ENCODE measurements at regions not wholly inside any gene's neighbourhood (a gene's known extent, or its start where the extent isn't known, plus 50 kb on each side); places are given as distances from the start of the nearest gene placed in this dataset.

DNA sequence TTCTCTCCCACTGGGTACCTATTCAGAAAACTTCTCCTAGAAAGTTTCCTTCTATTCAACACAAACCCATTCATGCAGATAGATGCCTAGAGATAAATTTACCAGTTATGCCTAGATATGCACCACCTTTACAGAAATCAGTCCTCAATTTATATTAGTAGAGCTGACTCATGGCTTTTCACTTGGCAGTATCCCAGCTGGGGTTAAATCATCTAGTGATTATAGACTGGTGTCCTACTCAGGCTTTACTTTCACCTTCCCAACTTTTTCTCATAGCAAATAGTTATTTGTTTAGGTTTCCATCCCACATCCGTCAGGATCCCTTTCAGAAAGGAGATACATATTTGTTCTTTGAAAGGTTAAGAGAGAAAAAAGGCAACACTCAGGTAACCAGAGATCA, 124.5 kb downstream of the AQP4 start:
- DNase-seq: no peak
- Mint-ChIP-seq H3K27me3 (ENCODE audit: insufficient read depth) (peaks cover 5% of the 10 kb centered on the region), H3K36me3 (ENCODE audit: low read depth) (no peaks in the 10 kb centered on the region), H3K27ac (no peak overlapping the region), H3K9me3 (peaks cover 13% of the 10 kb centered on the region), H3K4me1 (peaks cover 10% of the 10 kb centered on the region), H3K4me3 (no peak overlapping the region)
- Histone ChIP-seq H3K9me3 (ENCODE audit: control insufficient read depth, low read length) (peaks cover 8% of the 10 kb centered on the region), H3K4me1 (ENCODE audit: control insufficient read depth, insufficient read depth, low read length) (peaks cover 3% of the 10 kb centered on the region), H3K4me3 (ENCODE audit: low read length) (no peak overlapping the region), H3K27me3 (ENCODE audit: control insufficient read depth, insufficient read depth, low read length, poor library complexity, severe bottlenecking) (no peaks in the 10 kb centered on the region), H3K36me3 (ENCODE audit: control insufficient read depth, insufficient read depth, low read length) (no peaks in the 10 kb centered on the region), H3K9ac (ENCODE audit: extremely low read depth, low read length, poor library complexity, severe bottlenecking) (no peak overlapping the region), H3K27ac (ENCODE audit: low read depth, low read length) (no peak overlapping the region)
- WGBS, 2 experiments (ENCODE audit: insufficient coverage in 1 of 2, insufficient read length in 1 of 2): 89% methylated on average over 1 of the region's 1 CpG; no CpG with 5 or more reads in 1 of the 2 experiments
- TF ChIP-seq, protein P1, sequence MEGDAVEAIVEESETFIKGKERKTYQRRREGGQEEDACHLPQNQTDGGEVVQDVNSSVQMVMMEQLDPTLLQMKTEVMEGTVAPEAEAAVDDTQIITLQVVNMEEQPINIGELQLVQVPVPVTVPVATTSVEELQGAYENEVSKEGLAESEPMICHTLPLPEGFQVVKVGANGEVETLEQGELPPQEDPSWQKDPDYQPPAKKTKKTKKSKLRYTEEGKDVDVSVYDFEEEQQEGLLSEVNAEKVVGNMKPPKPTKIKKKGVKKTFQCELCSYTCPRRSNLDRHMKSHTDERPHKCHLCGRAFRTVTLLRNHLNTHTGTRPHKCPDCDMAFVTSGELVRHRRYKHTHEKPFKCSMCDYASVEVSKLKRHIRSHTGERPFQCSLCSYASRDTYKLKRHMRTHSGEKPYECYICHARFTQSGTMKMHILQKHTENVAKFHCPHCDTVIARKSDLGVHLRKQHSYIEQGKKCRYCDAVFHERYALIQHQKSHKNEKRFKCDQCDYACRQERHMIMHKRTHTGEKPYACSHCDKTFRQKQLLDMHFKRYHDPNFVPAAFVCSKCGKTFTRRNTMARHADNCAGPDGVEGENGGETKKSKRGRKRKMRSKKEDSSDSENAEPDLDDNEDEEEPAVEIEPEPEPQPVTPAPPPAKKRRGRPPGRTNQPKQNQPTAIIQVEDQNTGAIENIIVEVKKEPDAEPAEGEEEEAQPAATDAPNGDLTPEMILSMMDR (conservative IDR thresholded peaks at IDR 0.05): no peak

DNA sequence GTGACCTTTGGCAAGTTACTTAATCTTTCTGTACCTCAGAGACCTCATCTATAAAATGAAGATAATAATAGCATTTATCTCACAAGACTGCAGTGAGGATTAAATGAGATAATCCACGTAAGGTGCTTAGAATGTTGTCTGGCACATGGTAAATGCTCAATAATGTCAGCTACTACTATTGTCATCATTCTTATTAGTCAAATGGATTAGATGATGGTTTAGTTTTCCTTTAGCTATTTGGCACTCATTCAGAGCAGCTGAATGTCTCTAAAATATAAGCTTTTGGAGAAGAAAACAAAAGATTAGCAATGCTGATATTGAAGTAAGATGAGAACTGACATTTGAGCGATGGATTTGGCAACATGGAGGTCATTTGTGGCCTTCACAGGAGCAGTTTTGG, 125.1 kb downstream of the AQP4 start:
- no peak for DNase-seq
- H3K4me1 Mint-ChIP-seq: peaks cover 4% of the 10 kb centered on the region
- H3K9me3 Mint-ChIP-seq: peaks cover 13% of the 10 kb centered on the region
- Histone ChIP-seq H3K9me3 (ENCODE audit: control insufficient read depth, low read length) (peaks cover 8% of the 10 kb centered on the region), H3K4me1 (ENCODE audit: control insufficient read depth, insufficient read depth, low read length) (no peaks in the 10 kb centered on the region), H3K4me3 (ENCODE audit: low read length) (no peak overlapping the region), H3K27ac (ENCODE audit: low read depth, low read length) (no peak overlapping the region), H3K36me3 (ENCODE audit: control insufficient read depth, insufficient read depth, low read length) (no peaks in the 10 kb centered on the region), H3K9ac (ENCODE audit: extremely low read depth, low read length, poor library complexity, severe bottlenecking) (no peak overlapping the region), H3K27me3 (ENCODE audit: control insufficient read depth, insufficient read depth, low read length, poor library complexity, severe bottlenecking) (no peaks in the 10 kb centered on the region)
- H3K27me3 Mint-ChIP-seq (ENCODE audit: insufficient read depth): peaks cover 8% of the 10 kb centered on the region
- no peaks in the 10 kb centered on the region for H3K36me3 Mint-ChIP-seq (ENCODE audit: low read depth)
- no peak overlapping the region for H3K4me3 Mint-ChIP-seq
- TF ChIP-seq, protein P1 (conservative IDR thresholded peaks at IDR 0.05): no peak
- H3K27ac Mint-ChIP-seq: no peak overlapping the region
- 95 to 99% methylated on average over 2 of the region's 2 CpGs for WGBS, 2 experiments (ENCODE audit: insufficient coverage in 1 of 2, insufficient read length in 1 of 2)

DNA sequence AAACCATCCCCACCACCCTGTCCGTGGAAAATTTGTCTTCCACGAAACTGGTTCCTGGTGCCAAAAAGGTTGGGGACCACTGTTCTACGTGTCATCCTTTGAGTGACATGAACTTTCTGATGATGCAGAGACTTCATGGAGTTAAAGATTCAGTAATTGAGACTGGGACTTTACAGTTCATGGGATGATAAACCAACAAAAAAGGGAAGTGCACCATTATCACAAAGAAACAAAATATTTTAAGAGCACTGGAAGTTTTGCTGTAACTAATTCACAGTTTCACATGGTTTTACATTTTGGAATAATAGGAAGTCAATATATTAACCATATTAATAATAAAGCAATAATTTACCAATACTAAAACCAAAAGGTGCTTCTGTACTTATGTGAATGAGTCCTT, 126.8 kb downstream of the AQP4 start:
- no peak overlapping the region for H3K4me3 Mint-ChIP-seq
- no peak overlapping the region for H3K4me3 ChIP-seq (ENCODE audit: low read length)
- whole genome bisulfite sequencing, 2 experiments (ENCODE audit: insufficient coverage in 1 of 2, insufficient read length in 1 of 2): 87 to 96% methylated on average over 3 of the region's 3 CpGs
- H3K36me3 Mint-ChIP-seq (ENCODE audit: low read depth): no peaks in the 10 kb centered on the region
- DNase-seq: no peak
- H3K9ac ChIP-seq (ENCODE audit: extremely low read depth, low read length, poor library complexity, severe bottlenecking): no peak overlapping the region
- H3K9me3 ChIP-seq (ENCODE audit: control insufficient read depth, low read length): peaks cover 8% of the 10 kb centered on the region
- no peaks in the 10 kb centered on the region for H3K27me3 ChIP-seq (ENCODE audit: control insufficient read depth, insufficient read depth, low read length, poor library complexity, severe bottlenecking)
- peaks cover 13% of the 10 kb centered on the region for H3K9me3 Mint-ChIP-seq
- no peak overlapping the region for H3K27ac ChIP-seq (ENCODE audit: low read depth, low read length)
- no peaks in the 10 kb centered on the region for H3K4me1 ChIP-seq (ENCODE audit: control insufficient read depth, insufficient read depth, low read length)
- H3K36me3 ChIP-seq (ENCODE audit: control insufficient read depth, insufficient read depth, low read length): no peaks in the 10 kb centered on the region
- no peak overlapping the region for H3K27ac Mint-ChIP-seq
- H3K4me1 Mint-ChIP-seq: no peaks in the 10 kb centered on the region
- TF ChIP-seq, protein P1 (conservative IDR thresholded peaks at IDR 0.05): no peak
- H3K27me3 Mint-ChIP-seq (ENCODE audit: insufficient read depth): peaks cover 11% of the 10 kb centered on the region
